ENCODE measurements at regions not wholly inside any gene's neighbourhood (a gene's known extent, or its start where the extent isn't known, plus 50 kb on each side); places are given as distances from the start of the nearest gene placed in this dataset.

DNA sequence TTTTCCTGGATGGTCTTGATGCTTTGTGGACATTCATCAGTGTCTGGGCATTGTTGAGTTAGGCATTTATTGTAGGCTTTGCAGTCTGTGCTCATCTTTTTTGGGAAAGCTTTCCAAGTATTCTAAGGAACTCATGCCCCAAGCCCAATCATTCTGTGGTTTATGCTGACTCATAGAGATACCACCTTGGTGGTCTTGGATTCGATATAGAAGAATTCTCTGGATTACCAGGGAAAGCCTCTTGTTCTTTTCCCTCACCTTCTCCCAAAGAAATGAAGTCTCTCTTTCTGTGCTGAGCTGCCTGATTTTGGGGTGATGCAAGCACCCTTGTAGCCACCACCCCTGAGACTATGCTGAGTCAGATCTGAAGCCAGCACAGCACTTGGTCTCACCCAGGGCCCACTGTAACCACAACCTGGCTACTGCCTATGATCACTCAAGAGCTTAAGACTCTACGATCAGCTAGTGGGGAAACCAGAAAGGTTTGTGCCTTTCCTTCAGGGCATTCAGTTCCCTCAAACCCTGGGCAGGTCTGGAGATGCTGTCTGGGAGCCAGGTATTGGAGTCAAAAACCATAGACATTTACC is 422.6 kb downstream of the NUF2 start:
- Histone ChIP-seq H3K4me3 (ENCODE audit: low read length in 3 of 3) (no peak overlapping the region), H3K9me3 (ENCODE audit: control insufficient read depth in 2 of 3, insufficient read depth in 1 of 3, low read length in 3 of 3) (peaks cover 0 to 15% (median 2%) of the 10 kb centered on the region in 3 donors), H3K27me3 (ENCODE audit: control insufficient read depth, insufficient read depth, low read length) (no peaks in the 10 kb centered on the region), H3K36me3 (ENCODE audit: control insufficient read depth in 2 of 3, insufficient read depth in 3 of 3, low read length in 3 of 3) (no peaks in the 10 kb centered on the region), H3K9ac (ENCODE audit: low read length in 3 of 3) (no peak overlapping the region), H3K4me1 (ENCODE audit: control insufficient read depth in 2 of 3, insufficient read depth in 2 of 3, low read depth in 1 of 3, low read length in 3 of 3) (no peaks in the 10 kb centered on the region), H3K27ac (ENCODE audit: low read depth in 2 of 2, low read length in 2 of 2) (no peak overlapping the region)
- no peak for TF ChIP-seq CTCF (IDR thresholded peaks at IDR 0.05; ENCODE audit: borderline replicate concordance, extremely low read depth, insufficient read depth)
- FAIRE-seq (no peak), DNase-seq (no peak)
- intact Hi-C loops (cut with DNase I), result no loop called here

- FAIRE-seq (no peak), DNase-seq (no peak)
- Histone ChIP-seq H3K36me3 (ENCODE audit: control insufficient read depth in 2 of 3, insufficient read depth in 3 of 3, low read length in 3 of 3) (no peaks in the 10 kb centered on the region), H3K9me3 (ENCODE audit: control insufficient read depth in 2 of 3, insufficient read depth in 1 of 3, low read length in 3 of 3) (peaks cover 0 to 15% (median 2%) of the 10 kb centered on the region in 3 donors), H3K4me1 (ENCODE audit: control insufficient read depth in 2 of 3, insufficient read depth in 2 of 3, low read depth in 1 of 3, low read length in 3 of 3) (no peaks in the 10 kb centered on the region), H3K27ac (ENCODE audit: low read depth in 2 of 2, low read length in 2 of 2) (no peak overlapping the region), H3K4me3 (ENCODE audit: low read length in 3 of 3) (no peak overlapping the region), H3K27me3 (ENCODE audit: control insufficient read depth, insufficient read depth, low read length) (no peaks in the 10 kb centered on the region), H3K9ac (ENCODE audit: low read length in 3 of 3) (no peak overlapping the region)
- TF ChIP-seq CTCF (IDR thresholded peaks at IDR 0.05; ENCODE audit: borderline replicate concordance, extremely low read depth, insufficient read depth), result no peak
- intact Hi-C loops (cut with DNase I), result no loop called here
Observed at GRCh38 chr1:163745204-163745603, 423.4 kb downstream of the NUF2 start.

DNA sequence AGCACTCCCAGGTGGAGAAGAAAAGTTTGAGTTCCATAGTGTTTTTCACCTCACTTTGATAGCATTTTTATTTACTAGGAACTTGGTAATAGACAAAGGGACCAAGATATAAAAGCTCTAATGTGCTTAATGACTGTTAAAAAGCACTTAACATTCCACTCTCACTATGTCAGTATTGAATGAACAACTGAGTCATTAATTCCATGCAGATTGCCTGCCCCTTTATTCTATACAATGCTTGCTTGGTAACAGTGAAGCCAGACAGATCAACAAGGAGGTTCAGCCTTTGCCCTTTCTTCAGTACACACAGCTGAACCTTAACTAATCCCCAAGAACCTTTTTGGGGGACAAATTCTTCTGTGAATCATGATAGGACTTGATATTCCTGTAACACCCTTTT is 425.5 kb downstream of the NUF2 start:
- TF ChIP-seq CTCF (IDR thresholded peaks at IDR 0.05; ENCODE audit: borderline replicate concordance, extremely low read depth, insufficient read depth), result no peak
- no peak overlapping the region for H3K27ac ChIP-seq (ENCODE audit: low read depth in 2 of 2, low read length in 2 of 2)
- H3K4me1 ChIP-seq (ENCODE audit: control insufficient read depth in 2 of 3, insufficient read depth in 2 of 3, low read depth in 1 of 3, low read length in 3 of 3), result no peaks in the 10 kb centered on the region
- no peaks in the 10 kb centered on the region for H3K27me3 ChIP-seq (ENCODE audit: control insufficient read depth, insufficient read depth, low read length)
- FAIRE-seq, result no peak
- no peak for DNase-seq
- peaks cover 0 to 15% (median 2%) of the 10 kb centered on the region in 3 donors for H3K9me3 ChIP-seq (ENCODE audit: control insufficient read depth in 2 of 3, insufficient read depth in 1 of 3, low read length in 3 of 3)
- H3K4me3 ChIP-seq (ENCODE audit: low read length in 3 of 3), result no peak overlapping the region
- no peaks in the 10 kb centered on the region for H3K36me3 ChIP-seq (ENCODE audit: control insufficient read depth in 2 of 3, insufficient read depth in 3 of 3, low read length in 3 of 3)
- no peak overlapping the region for H3K9ac ChIP-seq (ENCODE audit: low read length in 3 of 3)
- intact Hi-C loops (cut with DNase I), result no loop called here

DNA sequence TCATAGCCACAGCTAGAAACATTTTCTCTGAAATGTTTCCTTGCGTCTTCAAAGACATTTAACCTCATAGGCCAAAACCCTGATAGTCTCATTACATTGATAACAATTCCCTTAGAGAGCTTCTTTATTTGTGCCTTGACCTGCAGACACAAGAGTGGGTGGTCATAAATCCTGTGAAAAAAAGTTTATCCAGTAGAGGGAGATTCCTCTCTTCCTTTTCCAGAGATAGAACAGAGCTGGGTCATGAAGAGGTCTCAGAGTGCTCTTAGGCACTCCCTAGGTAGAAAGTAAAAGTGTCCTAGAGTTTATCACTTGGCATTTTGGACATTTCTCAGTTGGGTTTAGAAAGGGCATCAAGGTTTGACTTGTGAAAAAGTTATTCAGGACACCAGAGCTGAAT is 426.1 kb downstream of the NUF2 start:
- Histone ChIP-seq H3K27me3 (ENCODE audit: control insufficient read depth, insufficient read depth, low read length) (no peaks in the 10 kb centered on the region), H3K4me1 (ENCODE audit: control insufficient read depth in 2 of 3, insufficient read depth in 2 of 3, low read depth in 1 of 3, low read length in 3 of 3) (no peaks in the 10 kb centered on the region), H3K9ac (ENCODE audit: low read length in 3 of 3) (no peak overlapping the region), H3K27ac (ENCODE audit: low read depth in 2 of 2, low read length in 2 of 2) (no peak overlapping the region), H3K4me3 (ENCODE audit: low read length in 3 of 3) (no peak overlapping the region), H3K9me3 (ENCODE audit: control insufficient read depth in 2 of 3, insufficient read depth in 1 of 3, low read length in 3 of 3) (peaks cover 0 to 15% (median 2%) of the 10 kb centered on the region in 3 donors), H3K36me3 (ENCODE audit: control insufficient read depth in 2 of 3, insufficient read depth in 3 of 3, low read length in 3 of 3) (no peaks in the 10 kb centered on the region)
- FAIRE-seq (no peak), DNase-seq (no peak)
- intact Hi-C loops (cut with DNase I), result no loop called here
- TF ChIP-seq CTCF (IDR thresholded peaks at IDR 0.05; ENCODE audit: borderline replicate concordance, extremely low read depth, insufficient read depth), result no peak

Data from kidney (tissue), 13 donors.